WERI-Rb-1 (cell line): ENCODE measurements at regions not wholly inside any gene's neighbourhood (a gene's known extent, or its start where the extent isn't known, plus 50 kb on each side); places are given as distances from the start of the nearest gene placed in this dataset.

ENCODE experiments used
- DNase-seq: peaks from one replicate; pipeline ENCODE4 v3.0.0-alpha.2; 2020
- H3K27ac ChIP-seq: fragments of 250-450 bp; sonication (Bioruptor Pico); 2 replicates; pipeline ENCODE4 v1.5.1; 2020; ENCODE audit warnings: mild to moderate bottlenecking, moderate library complexity
- H3K27me3 ChIP-seq: fragments of 250-450 bp; sonication (Bioruptor Pico); 2 replicates; pipeline ENCODE4 v1.5.1; 2021; ENCODE audit warnings: mild to moderate bottlenecking, low read depth, moderate library complexity; ENCODE audit not compliant: insufficient read depth, severe bottlenecking
- H3K36me3 ChIP-seq: fragments of 250-450 bp; sonication (Bioruptor Pico); 2 replicates; pipeline ENCODE4 v1.5.1; 2020; ENCODE audit warnings: mild to moderate bottlenecking, moderate library complexity
- H3K4me3 ChIP-seq: 2 replicates; pipeline ENCODE4 v1.5.1; 2011; ENCODE audit warnings: low read depth, mild to moderate bottlenecking, control low read depth, low read length
- H3K9me3 ChIP-seq: fragments of 250-450 bp; sonication (Bioruptor Pico); 2 replicates; pipeline ENCODE4 v1.5.1; 2021; ENCODE audit warnings: mild to moderate bottlenecking, moderate library complexity; ENCODE audit not compliant: severe bottlenecking
- TF ChIP-seq, protein P1 (sequence below): IDR thresholded peaks from 2 replicates; pipeline ENCODE4 v1.5.1; 2011; ENCODE audit warnings: low read depth, mild to moderate bottlenecking, control low read depth, inconsistent platforms, low read length

- Histone ChIP-seq H3K27me3 (no peaks in the 10 kb centered on the region), H3K9me3 (no peaks in the 10 kb centered on the region), H3K4me3 (no peak overlapping the region), H3K27ac (no peak overlapping the region), H3K36me3 (no peaks in the 10 kb centered on the region)
- TF ChIP-seq, protein P1, sequence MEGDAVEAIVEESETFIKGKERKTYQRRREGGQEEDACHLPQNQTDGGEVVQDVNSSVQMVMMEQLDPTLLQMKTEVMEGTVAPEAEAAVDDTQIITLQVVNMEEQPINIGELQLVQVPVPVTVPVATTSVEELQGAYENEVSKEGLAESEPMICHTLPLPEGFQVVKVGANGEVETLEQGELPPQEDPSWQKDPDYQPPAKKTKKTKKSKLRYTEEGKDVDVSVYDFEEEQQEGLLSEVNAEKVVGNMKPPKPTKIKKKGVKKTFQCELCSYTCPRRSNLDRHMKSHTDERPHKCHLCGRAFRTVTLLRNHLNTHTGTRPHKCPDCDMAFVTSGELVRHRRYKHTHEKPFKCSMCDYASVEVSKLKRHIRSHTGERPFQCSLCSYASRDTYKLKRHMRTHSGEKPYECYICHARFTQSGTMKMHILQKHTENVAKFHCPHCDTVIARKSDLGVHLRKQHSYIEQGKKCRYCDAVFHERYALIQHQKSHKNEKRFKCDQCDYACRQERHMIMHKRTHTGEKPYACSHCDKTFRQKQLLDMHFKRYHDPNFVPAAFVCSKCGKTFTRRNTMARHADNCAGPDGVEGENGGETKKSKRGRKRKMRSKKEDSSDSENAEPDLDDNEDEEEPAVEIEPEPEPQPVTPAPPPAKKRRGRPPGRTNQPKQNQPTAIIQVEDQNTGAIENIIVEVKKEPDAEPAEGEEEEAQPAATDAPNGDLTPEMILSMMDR = no peak
- no peak for DNase-seq
Measured at GRCh38 chr2:856041-856440, 94.6 kb upstream of the SNTG2 start.

DNA sequence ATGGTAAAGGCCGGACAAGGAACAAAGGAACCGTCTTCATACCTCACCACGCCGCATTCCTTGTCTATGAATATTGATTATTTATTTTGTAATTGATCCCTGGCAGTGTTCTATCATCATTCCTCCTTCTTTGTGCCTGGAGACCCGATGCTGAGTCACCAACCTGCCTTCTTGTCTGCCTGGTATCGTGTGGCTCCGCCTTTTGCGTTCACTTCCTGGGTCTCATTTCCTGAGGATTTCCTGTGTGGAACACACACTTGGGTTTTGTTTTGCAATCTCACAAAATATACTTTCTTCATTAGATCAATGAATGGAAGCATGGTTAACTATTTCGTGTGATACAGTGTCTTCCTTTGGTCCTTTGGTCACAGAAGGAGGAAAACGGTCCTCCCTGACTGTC lies 95.5 kb upstream of the SNTG2 start:
- Histone ChIP-seq H3K9me3 (no peaks in the 10 kb centered on the region), H3K4me3 (no peak overlapping the region), H3K27me3 (no peaks in the 10 kb centered on the region), H3K27ac (no peak overlapping the region), H3K36me3 (no peaks in the 10 kb centered on the region)
- TF ChIP-seq, protein P1 = no peak
- DNase-seq = no peak

- Histone ChIP-seq H3K9me3 (no peaks in the 10 kb centered on the region), H3K36me3 (no peaks in the 10 kb centered on the region), H3K4me3 (no peak overlapping the region), H3K27ac (no peak overlapping the region), H3K27me3 (no peaks in the 10 kb centered on the region)
- peak; percentile 78 for DNase-seq
- TF ChIP-seq, protein P1 = peak; percentile 89
Measured at GRCh38 chr2:854460-854859, 96.2 kb upstream of the SNTG2 start.

GRCh38 chr2:853203-853870 lies 97.3 kb upstream of the SNTG2 start:
- Histone ChIP-seq H3K36me3 (no peaks in the 10 kb centered on the region), H3K4me3 (no peak overlapping the region), H3K9me3 (no peaks in the 10 kb centered on the region), H3K27ac (no peak overlapping the region), H3K27me3 (no peaks in the 10 kb centered on the region)
- TF ChIP-seq, protein P1 = no peak
- DNase-seq = no peak

DNA sequence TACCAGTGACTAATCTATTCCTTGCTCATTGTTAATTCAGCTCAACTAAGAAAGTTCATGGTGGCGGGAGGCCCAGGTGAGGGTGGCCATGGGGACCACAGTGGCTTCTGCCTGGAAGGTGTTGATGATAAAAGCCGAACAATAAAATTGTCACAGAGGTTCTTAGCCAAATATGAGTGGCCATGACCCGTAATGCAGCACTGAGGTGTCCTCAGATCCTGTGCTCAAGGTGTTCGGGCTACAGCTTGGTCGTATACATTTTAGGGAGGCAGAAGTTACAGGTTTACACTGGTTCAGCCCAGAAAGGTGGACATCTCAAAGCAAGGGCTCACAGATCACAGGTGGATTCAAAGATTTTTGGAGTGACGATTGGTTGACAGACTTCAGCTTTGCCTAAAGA lies 98.5 kb upstream of the SNTG2 start:
- TF ChIP-seq, protein P1 = no peak
- no peak for DNase-seq
- no peaks in the 10 kb centered on the region for H3K36me3 ChIP-seq
- H3K27me3 ChIP-seq = no peaks in the 10 kb centered on the region
- H3K4me3 ChIP-seq = no peak overlapping the region
- H3K27ac ChIP-seq = no peak overlapping the region
- no peaks in the 10 kb centered on the region for H3K9me3 ChIP-seq

GRCh38 chr2:851680-852079 lies 99.0 kb upstream of the SNTG2 start:
- TF ChIP-seq, protein P1 = no peak
- no peaks in the 10 kb centered on the region for H3K9me3 ChIP-seq
- DNase-seq = no peak
- H3K27me3 ChIP-seq = no peaks in the 10 kb centered on the region
- H3K36me3 ChIP-seq = no peaks in the 10 kb centered on the region
- H3K4me3 ChIP-seq = no peak overlapping the region
- H3K27ac ChIP-seq = no peak overlapping the region
